Small intestine (tissue), 7 donors: ENCODE measurements at regions not wholly inside any gene's neighbourhood (a gene's known extent, or its start where the extent isn't known, plus 50 kb on each side); places are given as distances from the start of the nearest gene placed in this dataset.

Source experiments
- DNase-seq, 2 donors: peaks; one replicate each; pipeline versions ENCODE4 v3.0.0 to v3.0.0-alpha.2; 2013
- FAIRE-seq: peaks from 2 replicates; lab custom pipeline; 2012; peaks lifted over from hg19 to GRCh38; lab: Jason Lieb, UNC
- H3K27ac ChIP-seq, 3 donors: one replicate each; pipeline ENCODE4 v1.5.1; 2013; ENCODE audit warnings: low read length in 2 of 3, mild to moderate bottlenecking in 2 of 3, control low read depth in 1 of 3, inconsistent platforms in 1 of 3, low read depth in 1 of 3, moderate library complexity in 1 of 3
- H3K27me3 ChIP-seq, 3 donors: one replicate each; pipeline ENCODE4 v1.6.1; 2013; ENCODE audit warnings: low read length in 3 of 3, inconsistent platforms in 1 of 3; ENCODE audit not compliant: control insufficient read depth in 3 of 3, insufficient read depth in 3 of 3
- H3K36me3 ChIP-seq, 3 donors: one replicate each; pipeline ENCODE4 v1.6.1; 2013; ENCODE audit warnings: low read length in 3 of 3, inconsistent platforms in 1 of 3, low read depth in 1 of 3, mild to moderate bottlenecking in 1 of 3, moderate library complexity in 1 of 3; ENCODE audit not compliant: control insufficient read depth in 3 of 3, insufficient read depth in 2 of 3
- H3K4me1 ChIP-seq, 3 donors: one replicate each; pipeline ENCODE4 v1.6.1; 2013; ENCODE audit warnings: low read length in 2 of 3, inconsistent platforms in 1 of 3, low read depth in 1 of 3, mild to moderate bottlenecking in 1 of 3, moderate library complexity in 1 of 3; ENCODE audit not compliant: control insufficient read depth in 3 of 3, insufficient read depth in 2 of 3
- H3K4me3 ChIP-seq, 3 donors: one replicate each; pipeline ENCODE4 v1.5.1; 2013; ENCODE audit warnings: low read length in 3 of 3, control low read depth in 1 of 3, inconsistent platforms in 1 of 3, low read depth in 1 of 3, mild to moderate bottlenecking in 1 of 3, moderate library complexity in 1 of 3
- H3K9me3 ChIP-seq, 2 donors: one replicate each; pipeline ENCODE4 v1.6.1; 2013; ENCODE audit warnings: low read depth in 1 of 2, low read length in 1 of 2; ENCODE audit not compliant: control insufficient read depth in 2 of 2, insufficient read depth in 1 of 2
- WGBS, 3 donors: extraction: QIAGEN DNeasy Blood & Tissue Kit; methylation state at CpG; one replicate each; pipeline ENCODE4 v1.1.7; 2013; 5-methylcytosine and 5-hydroxymethylcytosine counted together
- donor health status: healthy with polysubstance abuse.
- donor health status: control.
- donor health status: control.
- donor health status: Bipolar disorder and iron deficiency.
- donor health status: healthy.

DNA sequence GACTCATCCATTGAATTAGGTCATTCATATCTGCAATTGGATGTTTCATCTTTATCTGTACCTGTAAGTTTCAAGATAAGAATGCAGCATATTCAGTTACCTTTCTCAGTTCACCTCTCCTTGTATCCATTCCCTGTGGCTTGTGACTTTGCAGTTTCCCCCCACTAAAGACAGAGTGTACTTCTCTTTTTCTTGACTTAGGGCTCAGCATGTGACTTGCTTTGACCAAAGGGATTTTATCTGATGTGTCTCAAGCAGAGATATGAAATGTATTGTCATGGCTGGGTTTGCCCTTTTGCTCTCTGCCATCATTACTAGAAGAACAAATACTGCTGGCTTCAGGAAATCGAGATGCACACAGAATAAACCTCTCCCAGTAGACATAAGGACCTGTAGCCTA lies 754.8 kb downstream of the ADGRL2 start:
- Histone ChIP-seq H3K27me3 (no peaks in the 10 kb centered on the region), H3K27ac (no peak overlapping the region), H3K4me1 (no peaks in the 10 kb centered on the region), H3K4me3 (no peak overlapping the region), H3K36me3 (no peaks in the 10 kb centered on the region), H3K9me3 (no peaks in the 10 kb centered on the region)
- 6 to 33% (median 27%) methylated on average over 1 of the region's 1 CpG for WGBS, 3 donors
- DNase-seq = no peak
- FAIRE-seq = no peak

DNA sequence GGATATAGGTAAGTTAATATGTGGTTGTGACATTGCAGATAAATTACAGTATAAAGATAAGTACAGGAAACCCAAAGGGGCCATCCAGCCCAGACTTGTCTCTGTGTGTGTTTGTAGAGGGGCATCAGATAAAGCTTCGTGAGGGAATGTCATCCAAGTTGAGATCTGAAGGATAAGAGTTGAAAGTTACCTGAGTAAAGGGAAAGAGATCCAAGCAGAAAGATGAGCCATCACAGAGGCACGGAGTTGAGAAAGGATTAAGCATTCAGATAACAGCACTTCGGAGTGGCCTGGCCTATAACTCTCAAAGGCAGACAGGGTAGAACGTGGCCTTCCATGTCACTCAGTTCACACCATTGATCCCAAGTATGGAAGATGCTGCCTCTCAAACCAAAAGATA lies 749.1 kb downstream of the ADGRL2 start:
- no peak overlapping the region for H3K27ac ChIP-seq
- H3K4me3 ChIP-seq = no peak overlapping the region
- DNase-seq (no peak), FAIRE-seq (no peak)
- WGBS, 3 donors = 49 to 75% (median 50%) methylated on average over 4 of the region's 4 CpGs
- H3K4me1 ChIP-seq = no peaks in the 10 kb centered on the region
- H3K27me3 ChIP-seq = no peaks in the 10 kb centered on the region
- H3K36me3 ChIP-seq = no peaks in the 10 kb centered on the region
- H3K9me3 ChIP-seq = no peaks in the 10 kb centered on the region

DNA sequence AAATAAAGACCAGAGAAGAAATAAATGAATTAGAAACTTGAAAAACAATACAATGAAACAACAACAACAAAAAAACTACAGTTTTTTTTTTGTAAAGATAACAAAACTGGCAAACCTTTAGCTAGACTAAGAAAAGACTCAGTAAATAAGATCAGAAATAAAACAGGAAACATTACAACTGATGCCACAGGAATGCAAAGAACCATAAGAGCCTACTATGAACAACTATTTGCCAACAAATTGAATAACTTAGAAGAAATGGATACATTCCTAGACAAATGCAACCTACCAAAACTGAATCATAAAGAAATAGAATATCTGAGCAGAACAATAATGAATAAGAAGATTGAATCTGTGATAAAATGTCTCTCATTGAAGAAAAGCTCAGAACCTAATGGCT lies 742.0 kb downstream of the ADGRL2 start:
- no peaks in the 10 kb centered on the region for H3K4me1 ChIP-seq
- DNase-seq (no peak), FAIRE-seq (no peak)
- H3K4me3 ChIP-seq = no peak overlapping the region
- no peak overlapping the region for H3K27ac ChIP-seq
- no peaks in the 10 kb centered on the region for H3K27me3 ChIP-seq
- H3K9me3 ChIP-seq = no peaks in the 10 kb centered on the region
- H3K36me3 ChIP-seq = no peaks in the 10 kb centered on the region

DNA sequence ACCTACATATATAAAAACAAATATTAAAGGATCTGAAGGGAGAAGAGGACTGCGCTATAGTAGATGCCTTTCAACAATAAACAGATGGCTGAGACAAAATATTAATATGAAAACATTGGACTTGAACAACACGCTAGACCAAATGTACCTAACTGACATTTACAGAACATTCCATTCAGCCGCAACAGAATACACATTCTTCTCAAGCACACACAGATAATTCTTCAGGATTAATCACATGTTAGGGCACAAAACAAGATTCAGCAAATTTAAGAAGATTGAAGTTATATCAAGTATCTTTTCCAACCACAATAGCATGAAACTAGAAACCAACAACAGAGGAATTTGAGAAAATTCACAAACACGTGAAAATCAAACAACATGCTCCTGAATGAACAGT lies 741.4 kb downstream of the ADGRL2 start:
- 86 to 90% (median 87%) methylated on average over 4 of the region's 4 CpGs for WGBS, 3 donors
- Histone ChIP-seq H3K4me1 (no peaks in the 10 kb centered on the region), H3K27ac (no peak overlapping the region), H3K36me3 (no peaks in the 10 kb centered on the region), H3K27me3 (no peaks in the 10 kb centered on the region), H3K4me3 (no peak overlapping the region), H3K9me3 (no peaks in the 10 kb centered on the region)
- FAIRE-seq = no peak
- DNase-seq = no peak

DNA sequence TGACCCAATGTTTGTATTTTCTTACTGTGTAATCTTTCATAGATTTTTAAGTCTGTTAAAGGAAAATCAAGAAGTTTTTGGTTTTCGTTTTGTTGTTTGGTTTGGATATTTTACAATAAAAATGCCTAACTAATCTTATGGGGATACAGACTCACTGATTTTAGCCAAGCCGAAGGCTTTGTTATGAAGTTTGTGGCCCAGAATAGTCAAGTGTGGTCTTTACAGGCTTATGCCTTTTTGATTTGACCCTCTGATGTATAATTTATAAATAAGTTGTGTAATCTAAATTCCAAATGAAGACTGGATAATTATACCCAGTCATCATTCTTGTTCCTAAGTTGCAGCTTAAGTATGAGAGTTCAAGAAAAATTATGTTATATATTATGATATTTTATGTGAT lies 739.3 kb downstream of the ADGRL2 start:
- H3K27me3 ChIP-seq = no peaks in the 10 kb centered on the region
- no peaks in the 10 kb centered on the region for H3K9me3 ChIP-seq
- 71 to 75% (median 75%) methylated on average over 2 of the region's 2 CpGs for whole genome bisulfite sequencing, 3 donors
- H3K4me3 ChIP-seq = no peak overlapping the region
- no peaks in the 10 kb centered on the region for H3K36me3 ChIP-seq
- no peak overlapping the region for H3K27ac ChIP-seq
- H3K4me1 ChIP-seq = no peaks in the 10 kb centered on the region
- no peak for DNase-seq
- no peak for FAIRE-seq

DNA sequence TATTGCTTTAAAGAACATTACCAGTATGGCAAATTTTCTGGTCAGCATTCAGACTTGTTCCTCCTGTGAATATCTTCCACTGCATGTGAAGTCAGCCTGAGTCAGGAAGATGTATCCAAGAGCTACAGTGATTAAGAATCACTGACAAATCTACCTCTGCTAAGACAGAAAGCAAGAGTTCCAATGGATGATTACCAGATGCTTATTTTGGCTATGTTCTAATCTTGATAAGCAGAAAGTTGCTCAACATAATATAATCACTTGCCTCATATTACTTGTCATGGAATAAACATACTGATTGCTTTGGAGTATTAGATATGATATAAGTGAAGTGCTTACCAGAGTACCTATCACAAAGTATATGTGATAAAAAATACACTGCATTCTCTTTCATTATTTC lies 738.1 kb downstream of the ADGRL2 start:
- Histone ChIP-seq H3K36me3 (no peaks in the 10 kb centered on the region), H3K27me3 (no peaks in the 10 kb centered on the region), H3K4me3 (no peak overlapping the region), H3K4me1 (no peaks in the 10 kb centered on the region), H3K27ac (no peak overlapping the region), H3K9me3 (no peaks in the 10 kb centered on the region)
- DNase-seq (no peak), FAIRE-seq (no peak)

DNA sequence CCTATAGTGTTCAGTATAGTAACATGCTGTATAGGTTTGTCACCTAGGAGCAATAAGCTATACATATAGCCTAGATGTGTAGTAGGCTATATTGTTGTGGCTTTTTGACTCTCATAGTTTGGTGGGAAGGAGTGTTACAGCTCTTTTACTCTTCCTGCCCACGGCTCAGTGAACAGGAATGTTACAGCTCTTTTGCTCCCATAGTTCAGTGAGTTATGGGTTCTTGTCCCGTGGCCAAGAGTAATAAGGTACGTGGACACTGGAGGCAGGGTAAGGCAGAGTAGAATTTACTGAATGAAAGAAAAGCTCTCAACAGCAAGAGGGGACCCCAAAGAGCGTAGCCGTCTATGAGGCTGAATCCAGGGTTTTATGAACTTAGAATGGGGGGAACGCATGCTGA lies 734.3 kb downstream of the ADGRL2 start:
- DNase-seq (no peak), FAIRE-seq (no peak)
- H3K9me3 ChIP-seq = no peaks in the 10 kb centered on the region
- H3K4me3 ChIP-seq = no peak overlapping the region
- no peaks in the 10 kb centered on the region for H3K36me3 ChIP-seq
- 84 to 87% (median 86%) methylated on average over 6 of the region's 6 CpGs for WGBS, 3 donors
- no peaks in the 10 kb centered on the region for H3K4me1 ChIP-seq
- H3K27ac ChIP-seq = no peak overlapping the region
- no peaks in the 10 kb centered on the region for H3K27me3 ChIP-seq

DNA sequence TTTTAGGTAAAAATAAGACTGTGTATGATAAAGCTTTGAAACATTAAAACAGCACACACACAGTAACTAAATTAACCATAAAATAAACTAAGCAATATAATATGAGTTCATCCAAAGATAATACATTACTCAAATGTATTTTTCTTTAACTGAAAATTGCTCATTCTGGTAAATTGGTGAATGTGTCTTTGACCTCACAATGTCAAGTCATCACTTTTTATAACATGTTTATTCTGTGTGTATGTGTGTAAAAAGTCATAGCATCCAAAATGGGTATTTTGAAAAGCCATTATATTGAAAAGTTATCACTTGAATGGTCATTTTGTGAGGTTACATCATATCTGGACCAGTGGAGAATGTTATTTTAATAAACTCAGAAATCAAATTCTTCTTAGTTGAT lies 724.6 kb downstream of the ADGRL2 start:
- FAIRE-seq = no peak
- Histone ChIP-seq H3K27ac (no peak overlapping the region), H3K36me3 (no peaks in the 10 kb centered on the region), H3K9me3 (no peaks in the 10 kb centered on the region), H3K4me1 (no peaks in the 10 kb centered on the region), H3K27me3 (no peaks in the 10 kb centered on the region), H3K4me3 (no peak overlapping the region)
- DNase-seq = no peak

DNA sequence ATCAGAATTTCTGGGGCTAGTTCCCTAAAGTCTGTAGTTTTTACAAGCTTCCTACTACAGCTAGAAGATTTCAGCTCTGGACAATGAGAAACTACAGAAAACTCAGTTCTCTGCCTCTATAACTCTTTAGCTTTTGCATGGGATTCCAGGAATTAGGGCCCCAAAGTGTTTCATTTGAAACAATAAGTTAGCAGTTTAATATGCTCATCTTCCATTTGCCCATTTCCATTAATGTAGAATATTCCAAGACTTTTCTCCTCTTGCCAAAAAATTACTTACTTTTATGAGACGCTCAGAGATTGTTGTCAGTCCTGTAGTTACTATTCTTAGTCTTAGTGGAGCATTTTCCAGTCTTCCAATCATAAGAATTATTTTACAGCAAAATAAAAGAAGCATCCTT lies 719.9 kb downstream of the ADGRL2 start:
- FAIRE-seq = no peak
- no peaks in the 10 kb centered on the region for H3K4me1 ChIP-seq
- no peak overlapping the region for H3K27ac ChIP-seq
- no peaks in the 10 kb centered on the region for H3K27me3 ChIP-seq
- WGBS, 3 donors = 83 to 95% (median 88%) methylated on average over 1 of the region's 1 CpG
- no peaks in the 10 kb centered on the region for H3K36me3 ChIP-seq
- DNase-seq = no peak
- H3K9me3 ChIP-seq = no peaks in the 10 kb centered on the region
- no peak overlapping the region for H3K4me3 ChIP-seq
